ENCODE measurements at regions not wholly inside any gene's neighbourhood (a gene's known extent, or its start where the extent isn't known, plus 50 kb on each side); places are given as distances from the start of the nearest gene placed in this dataset.

DNA sequence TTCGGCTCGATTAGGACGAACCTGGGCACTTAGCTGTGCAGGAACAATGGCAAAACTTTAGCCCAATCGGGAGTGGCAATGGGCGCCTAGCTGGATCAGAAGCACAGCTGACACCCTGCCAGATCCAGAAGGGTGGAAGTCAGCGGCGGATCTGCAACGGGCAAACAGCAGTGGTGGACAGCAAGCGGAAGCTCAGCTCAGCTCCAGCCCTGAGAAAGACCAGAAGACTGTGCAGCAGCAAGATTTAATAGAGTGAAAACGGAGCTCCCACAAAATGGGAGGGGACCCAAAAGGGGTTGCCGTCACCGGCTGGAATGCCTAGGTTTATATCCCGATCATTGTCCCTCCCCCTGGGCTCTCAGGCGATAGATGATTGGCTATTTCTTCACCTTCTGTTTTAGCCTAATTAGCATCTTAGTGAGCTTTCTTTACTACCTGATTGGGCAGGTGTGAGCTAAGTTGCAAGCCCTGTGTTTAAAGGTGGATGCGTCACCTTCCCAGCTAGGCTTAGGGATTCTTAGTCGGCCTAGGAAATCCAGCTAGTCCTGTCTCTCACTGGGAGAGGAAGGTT lies 1237.9 kb downstream of the CDH12 start:
- TF ChIP-seq, protein P1, sequence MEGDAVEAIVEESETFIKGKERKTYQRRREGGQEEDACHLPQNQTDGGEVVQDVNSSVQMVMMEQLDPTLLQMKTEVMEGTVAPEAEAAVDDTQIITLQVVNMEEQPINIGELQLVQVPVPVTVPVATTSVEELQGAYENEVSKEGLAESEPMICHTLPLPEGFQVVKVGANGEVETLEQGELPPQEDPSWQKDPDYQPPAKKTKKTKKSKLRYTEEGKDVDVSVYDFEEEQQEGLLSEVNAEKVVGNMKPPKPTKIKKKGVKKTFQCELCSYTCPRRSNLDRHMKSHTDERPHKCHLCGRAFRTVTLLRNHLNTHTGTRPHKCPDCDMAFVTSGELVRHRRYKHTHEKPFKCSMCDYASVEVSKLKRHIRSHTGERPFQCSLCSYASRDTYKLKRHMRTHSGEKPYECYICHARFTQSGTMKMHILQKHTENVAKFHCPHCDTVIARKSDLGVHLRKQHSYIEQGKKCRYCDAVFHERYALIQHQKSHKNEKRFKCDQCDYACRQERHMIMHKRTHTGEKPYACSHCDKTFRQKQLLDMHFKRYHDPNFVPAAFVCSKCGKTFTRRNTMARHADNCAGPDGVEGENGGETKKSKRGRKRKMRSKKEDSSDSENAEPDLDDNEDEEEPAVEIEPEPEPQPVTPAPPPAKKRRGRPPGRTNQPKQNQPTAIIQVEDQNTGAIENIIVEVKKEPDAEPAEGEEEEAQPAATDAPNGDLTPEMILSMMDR (IDR thresholded peaks at IDR 0.05; ENCODE audit: low read depth, low read length): no peak
- Histone ChIP-seq H3K4me3 (no peak overlapping the region), H3K27ac (no peak overlapping the region), H3K36me3 (no peaks in the 10 kb centered on the region), H3K27me3 (no peaks in the 10 kb centered on the region), H3K9me3 (ENCODE audit: low read depth) (no peaks in the 10 kb centered on the region), H3K4me1 (ENCODE audit: low read depth) (no peaks in the 10 kb centered on the region)
- no peak for DNase-seq (ENCODE audit: low read depth in 1 of 2, low spot score in 1 of 2)

DNA sequence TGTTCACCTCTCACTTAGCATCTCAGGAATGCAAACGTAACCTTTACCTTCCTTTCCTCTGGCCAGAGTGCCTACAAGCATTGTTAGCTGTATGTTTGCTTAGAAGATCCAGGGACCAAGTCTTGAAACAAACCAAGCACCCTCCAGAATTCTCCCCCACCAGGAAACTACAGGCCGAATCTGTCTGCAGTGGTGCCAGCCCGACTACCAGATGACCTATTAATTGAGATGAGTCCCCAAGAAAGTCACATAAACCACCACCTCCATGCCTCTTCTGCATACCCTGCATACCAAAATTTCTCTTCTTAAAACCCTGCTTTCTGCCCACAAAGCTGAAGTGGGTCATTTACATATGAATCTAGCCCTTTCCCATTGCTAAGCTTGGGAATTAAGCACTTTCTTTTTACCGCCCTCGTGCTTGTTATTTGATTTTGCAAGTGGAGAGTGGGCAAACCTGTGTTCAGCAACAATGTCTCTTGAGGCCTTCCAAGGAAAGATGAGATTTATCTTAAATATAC lies 1239.1 kb downstream of the CDH12 start:
- H3K4me1 ChIP-seq (ENCODE audit: low read depth): no peaks in the 10 kb centered on the region
- H3K4me3 ChIP-seq: no peak overlapping the region
- DNase-seq (ENCODE audit: low read depth in 1 of 2, low spot score in 1 of 2): no peak
- H3K9me3 ChIP-seq (ENCODE audit: low read depth): no peaks in the 10 kb centered on the region
- TF ChIP-seq, protein P1 (IDR thresholded peaks at IDR 0.05; ENCODE audit: low read depth, low read length): no peak
- no peaks in the 10 kb centered on the region for H3K36me3 ChIP-seq
- H3K27ac ChIP-seq: no peak overlapping the region
- no peaks in the 10 kb centered on the region for H3K27me3 ChIP-seq

DNA sequence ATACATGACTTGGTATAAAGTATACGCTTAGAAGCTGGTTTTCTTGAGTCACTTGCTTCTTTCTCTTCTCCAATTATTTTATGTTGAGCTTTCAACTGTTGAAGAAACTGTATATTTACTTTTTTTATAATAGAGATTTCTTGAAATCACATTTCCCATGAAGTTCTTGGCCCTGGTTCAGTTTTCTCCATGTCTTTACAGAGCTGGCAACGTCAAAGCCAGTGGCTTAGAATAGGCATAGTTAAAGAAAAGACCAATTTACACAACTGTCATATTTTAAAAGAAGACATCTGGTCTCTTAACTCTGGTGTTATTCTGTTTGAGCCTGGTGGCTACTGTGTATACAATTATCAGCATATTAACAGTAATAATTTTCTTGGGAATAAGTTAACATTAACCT lies 1249.3 kb downstream of the CDH12 start:
- H3K27me3 ChIP-seq: no peaks in the 10 kb centered on the region
- H3K4me3 ChIP-seq: no peak overlapping the region
- H3K4me1 ChIP-seq (ENCODE audit: low read depth): no peaks in the 10 kb centered on the region
- no peaks in the 10 kb centered on the region for H3K36me3 ChIP-seq
- H3K27ac ChIP-seq: no peak overlapping the region
- no peaks in the 10 kb centered on the region for H3K9me3 ChIP-seq (ENCODE audit: low read depth)
- no peak for DNase-seq (ENCODE audit: low read depth in 1 of 2, low spot score in 1 of 2)
- TF ChIP-seq, protein P1 (IDR thresholded peaks at IDR 0.05; ENCODE audit: low read depth, low read length): no peak

DNA sequence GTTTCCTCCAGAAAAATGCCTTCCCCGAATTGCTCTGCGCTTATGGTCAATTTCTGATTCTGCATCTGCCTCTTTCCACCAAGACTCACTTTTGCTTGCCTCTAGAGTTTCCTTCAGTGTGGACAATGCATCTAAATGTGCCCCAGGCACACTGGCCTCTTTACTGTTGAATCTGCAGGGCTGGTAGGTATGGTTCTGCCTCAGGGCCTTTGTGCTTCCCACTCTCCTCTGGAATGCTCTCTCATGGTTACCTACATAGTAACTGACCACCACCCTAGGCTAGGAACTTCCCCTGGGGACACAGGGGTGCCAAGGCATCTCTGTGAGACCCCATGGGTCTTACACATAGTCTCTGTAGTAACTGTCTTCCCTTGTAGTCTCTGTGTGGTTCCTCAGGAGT lies 1258.6 kb downstream of the CDH12 start:
- Histone ChIP-seq H3K4me3 (no peak overlapping the region), H3K9me3 (ENCODE audit: low read depth) (no peaks in the 10 kb centered on the region), H3K36me3 (no peaks in the 10 kb centered on the region), H3K27ac (no peak overlapping the region), H3K4me1 (ENCODE audit: low read depth) (no peaks in the 10 kb centered on the region), H3K27me3 (no peaks in the 10 kb centered on the region)
- TF ChIP-seq, protein P1 (IDR thresholded peaks at IDR 0.05; ENCODE audit: low read depth, low read length): no peak
- no peak for DNase-seq (ENCODE audit: low read depth in 1 of 2, low spot score in 1 of 2)

DNA sequence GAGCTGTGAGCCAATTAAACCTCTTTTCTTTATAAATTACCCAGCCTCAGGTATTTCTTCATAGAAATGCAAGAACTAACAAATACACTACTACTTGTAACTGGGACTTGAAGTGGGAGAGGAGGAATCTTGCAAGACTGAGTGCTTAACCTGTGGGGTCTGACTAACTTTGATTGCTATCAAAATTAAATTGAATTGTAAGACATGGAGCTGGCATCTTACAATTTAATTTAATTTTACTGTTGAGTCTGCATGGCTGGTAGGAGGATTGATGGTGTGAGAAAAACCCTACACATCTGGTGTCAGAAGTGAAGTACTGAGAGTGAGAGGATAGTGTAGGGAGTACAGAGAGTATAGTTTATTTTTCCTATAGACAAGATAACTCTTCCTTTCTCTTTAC lies 1259.9 kb downstream of the CDH12 start:
- H3K36me3 ChIP-seq: no peaks in the 10 kb centered on the region
- TF ChIP-seq, protein P1 (IDR thresholded peaks at IDR 0.05; ENCODE audit: low read depth, low read length): no peak

More for the DNA sequence above, 1259.9 kb downstream of the CDH12 start:
- Histone ChIP-seq H3K27ac (no peak overlapping the region), H3K9me3 (ENCODE audit: low read depth) (no peaks in the 10 kb centered on the region), H3K27me3 (no peaks in the 10 kb centered on the region), H3K4me3 (no peak overlapping the region), H3K4me1 (ENCODE audit: low read depth) (no peaks in the 10 kb centered on the region)
- DNase-seq (ENCODE audit: low read depth in 1 of 2, low spot score in 1 of 2): no peak

All from cardiac muscle cell (in vitro differentiated cells and primary cell).